ENCODE measurements at regions not wholly inside any gene's neighbourhood (a gene's known extent, or its start where the extent isn't known, plus 50 kb on each side); places are given as distances from the start of the nearest gene placed in this dataset.

- ATAC-seq (ENCODE audit: insufficient read depth, low FRiP score), result no peak
- no peak overlapping the region for H3K9ac ChIP-seq (ENCODE audit: insufficient read depth in 1 of 2, low read length in 2 of 2)
- no peaks in the 10 kb centered on the region for H3K9me3 ChIP-seq (ENCODE audit: control insufficient read depth in 4 of 4, insufficient read depth in 3 of 4, low read length in 3 of 4)
- no peaks in the 10 kb centered on the region for H3K27me3 ChIP-seq (ENCODE audit: control insufficient read depth in 3 of 3, insufficient read depth in 3 of 3, low read length in 2 of 3)
- H3K4me1 ChIP-seq (ENCODE audit: control insufficient read depth in 5 of 5, insufficient read depth in 5 of 5, low read length in 5 of 5), result peaks cover 0 to 3% (median 0%) of the 10 kb centered on the region in 5 donors
- no peak for DNase-seq
- 82 to 87% methylated on average over 10 of the region's 10 CpGs for WGBS, 2 donors
- no peak overlapping the region for H3K4me3 ChIP-seq
- no peak overlapping the region for H3K27ac ChIP-seq (ENCODE audit: low read depth in 1 of 2, low read length in 1 of 2)
- no peaks in the 10 kb centered on the region for H3K36me3 ChIP-seq (ENCODE audit: control insufficient read depth in 4 of 4, insufficient read depth in 4 of 4, low read length in 4 of 4)
- TF ChIP-seq CTCF (IDR thresholded peaks at IDR 0.05; ENCODE audit: control extremely low read depth, extremely low read depth), result no peak
Observed at GRCh38 chr19:31510635-31511034, 161.4 kb upstream of the TSHZ3 start.

- 89 to 92% methylated on average over 3 of the region's 3 CpGs for WGBS, 2 donors
- no peak overlapping the region for H3K4me3 ChIP-seq
- no peak for DNase-seq
Observed at GRCh38 chr19:31511098-31511497, 161.9 kb upstream of the TSHZ3 start.

GRCh38 chr19:31511696-31512095, 162.5 kb upstream of the TSHZ3 start:
- ATAC-seq (ENCODE audit: insufficient read depth, low FRiP score) (no peak), DNase-seq (no peak)
- H3K27ac ChIP-seq (ENCODE audit: low read depth in 1 of 2, low read length in 1 of 2), result no peak overlapping the region
- TF ChIP-seq CTCF (IDR thresholded peaks at IDR 0.05; ENCODE audit: control extremely low read depth, extremely low read depth), result no peak
- no peak overlapping the region for H3K9ac ChIP-seq (ENCODE audit: insufficient read depth in 1 of 2, low read length in 2 of 2)
- peaks cover 0 to 11% (median 0%) of the 10 kb centered on the region in 5 donors for H3K4me1 ChIP-seq (ENCODE audit: control insufficient read depth in 5 of 5, insufficient read depth in 5 of 5, low read length in 5 of 5)
- no peaks in the 10 kb centered on the region for H3K9me3 ChIP-seq (ENCODE audit: control insufficient read depth in 4 of 4, insufficient read depth in 3 of 4, low read length in 3 of 4)
- 91 to 94% methylated on average over 5 of the region's 5 CpGs for WGBS, 2 donors
- H3K27me3 ChIP-seq (ENCODE audit: control insufficient read depth in 3 of 3, insufficient read depth in 3 of 3, low read length in 2 of 3), result no peaks in the 10 kb centered on the region
- no peak overlapping the region for H3K4me3 ChIP-seq
- no peaks in the 10 kb centered on the region for H3K36me3 ChIP-seq (ENCODE audit: control insufficient read depth in 4 of 4, insufficient read depth in 4 of 4, low read length in 4 of 4)

More at GRCh38 chr19:31511098-31511497, 161.9 kb upstream of the TSHZ3 start:
- H3K27me3 ChIP-seq (ENCODE audit: control insufficient read depth in 3 of 3, insufficient read depth in 3 of 3, low read length in 2 of 3), result no peaks in the 10 kb centered on the region
- no peak for ATAC-seq (ENCODE audit: insufficient read depth, low FRiP score)
- H3K9ac ChIP-seq (ENCODE audit: insufficient read depth in 1 of 2, low read length in 2 of 2), result no peak overlapping the region
- no peaks in the 10 kb centered on the region for H3K36me3 ChIP-seq (ENCODE audit: control insufficient read depth in 4 of 4, insufficient read depth in 4 of 4, low read length in 4 of 4)
- TF ChIP-seq CTCF (IDR thresholded peaks at IDR 0.05; ENCODE audit: control extremely low read depth, extremely low read depth), result no peak
- no peak overlapping the region for H3K27ac ChIP-seq (ENCODE audit: low read depth in 1 of 2, low read length in 1 of 2)
- peaks cover 0 to 8% (median 0%) of the 10 kb centered on the region in 5 donors for H3K4me1 ChIP-seq (ENCODE audit: control insufficient read depth in 5 of 5, insufficient read depth in 5 of 5, low read length in 5 of 5)
- H3K9me3 ChIP-seq (ENCODE audit: control insufficient read depth in 4 of 4, insufficient read depth in 3 of 4, low read length in 3 of 4), result no peaks in the 10 kb centered on the region

All from lung (tissue), 11 donors.